NCI-H1694 treated with DMSO at 0.1 percent for 48 hours (cell line): ENCODE measurements at regions not wholly inside any gene's neighbourhood (a gene's known extent, or its start where the extent isn't known, plus 50 kb on each side); places are given as distances from the start of the nearest gene placed in this dataset.
A peak's percentile ranks its signal among the peaks of the same experiment; 100 is the strongest.

Experiments
- DNase-seq: peaks from one replicate; lab custom pipeline; 2025; lab: John Stamatoyannopoulos, UW

DNA sequence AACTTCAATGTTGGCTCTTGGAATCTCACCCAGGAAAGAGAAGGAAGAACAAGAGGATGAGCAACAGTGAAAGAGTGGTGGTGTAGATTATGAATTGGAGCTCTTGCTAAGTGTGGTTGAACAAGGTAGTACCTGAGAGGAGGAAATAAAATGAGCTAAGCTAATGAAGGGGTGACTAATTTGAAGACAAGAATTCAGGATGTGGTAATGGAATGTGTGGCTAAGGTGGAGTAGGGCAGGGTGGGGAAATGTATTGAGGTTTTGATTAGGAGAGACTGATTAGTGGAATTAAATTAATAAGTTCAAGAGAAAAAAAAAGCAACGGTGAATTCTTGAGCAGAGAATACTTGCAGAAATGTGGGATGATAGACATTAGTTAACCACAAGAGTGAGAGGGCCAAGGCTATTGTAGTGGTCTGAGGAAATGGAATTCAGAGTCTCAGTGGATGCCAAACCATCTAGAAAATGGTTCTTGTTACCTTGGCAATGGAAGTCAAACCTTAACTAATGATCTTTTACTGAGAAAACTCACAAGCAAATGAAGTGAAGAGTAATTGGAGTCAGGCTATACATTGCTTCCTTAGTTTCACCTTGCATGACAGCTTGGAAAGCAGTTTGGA is 648.3 kb upstream of the ZNF608 start:
- DNase-seq, result no peak

GRCh38 chr5:125396462-125396861 is 650.0 kb upstream of the ZNF608 start:
- no peak for DNase-seq

DNA sequence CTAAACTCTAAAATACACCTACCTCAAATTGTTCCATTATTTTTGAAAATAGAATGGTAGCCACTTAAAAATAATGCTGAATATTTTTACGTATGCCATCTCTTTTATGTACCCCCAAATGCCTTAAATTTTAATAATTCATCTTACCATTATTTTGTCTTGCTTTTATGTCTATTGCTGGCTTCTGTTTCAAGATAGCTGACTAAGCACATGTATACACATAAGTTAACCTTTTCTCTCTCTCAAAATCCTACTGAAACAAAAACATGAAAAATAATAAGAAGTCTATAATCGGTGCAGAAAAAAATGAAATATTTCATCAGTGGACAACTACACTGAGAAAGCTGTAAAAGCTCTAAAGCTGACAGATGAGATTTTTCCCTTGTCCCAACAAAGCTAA is 652.0 kb upstream of the ZNF608 start:
- no peak for DNase-seq

GRCh38 chr5:125399885-125400284 is 653.4 kb upstream of the ZNF608 start:
- DNase-seq, result no peak

GRCh38 chr5:125401724-125402622 is 655.5 kb upstream of the ZNF608 start:
- DNase-seq, result no peak

GRCh38 chr5:125402787-125403186 is 656.3 kb upstream of the ZNF608 start:
- no peak for DNase-seq

DNA sequence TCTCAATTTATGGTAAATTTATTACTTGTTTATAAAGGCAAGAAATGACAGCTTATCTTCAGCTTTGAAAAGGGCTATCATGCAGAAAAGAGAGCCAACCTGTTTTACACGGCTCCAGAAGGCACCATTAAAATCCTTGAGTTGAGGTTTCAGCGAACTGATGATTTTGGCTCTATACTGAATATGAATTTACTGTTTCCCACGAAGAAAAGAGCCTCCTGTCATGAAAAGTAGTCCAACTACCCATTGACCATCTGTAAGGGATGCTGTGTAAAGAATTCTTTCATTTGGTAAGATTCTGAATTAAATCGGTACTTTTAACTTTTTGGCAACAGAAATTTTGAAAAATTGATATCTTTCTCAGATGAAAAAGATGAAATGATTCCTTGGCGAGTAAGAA is 657.6 kb upstream of the ZNF608 start:
- no peak for DNase-seq

DNA sequence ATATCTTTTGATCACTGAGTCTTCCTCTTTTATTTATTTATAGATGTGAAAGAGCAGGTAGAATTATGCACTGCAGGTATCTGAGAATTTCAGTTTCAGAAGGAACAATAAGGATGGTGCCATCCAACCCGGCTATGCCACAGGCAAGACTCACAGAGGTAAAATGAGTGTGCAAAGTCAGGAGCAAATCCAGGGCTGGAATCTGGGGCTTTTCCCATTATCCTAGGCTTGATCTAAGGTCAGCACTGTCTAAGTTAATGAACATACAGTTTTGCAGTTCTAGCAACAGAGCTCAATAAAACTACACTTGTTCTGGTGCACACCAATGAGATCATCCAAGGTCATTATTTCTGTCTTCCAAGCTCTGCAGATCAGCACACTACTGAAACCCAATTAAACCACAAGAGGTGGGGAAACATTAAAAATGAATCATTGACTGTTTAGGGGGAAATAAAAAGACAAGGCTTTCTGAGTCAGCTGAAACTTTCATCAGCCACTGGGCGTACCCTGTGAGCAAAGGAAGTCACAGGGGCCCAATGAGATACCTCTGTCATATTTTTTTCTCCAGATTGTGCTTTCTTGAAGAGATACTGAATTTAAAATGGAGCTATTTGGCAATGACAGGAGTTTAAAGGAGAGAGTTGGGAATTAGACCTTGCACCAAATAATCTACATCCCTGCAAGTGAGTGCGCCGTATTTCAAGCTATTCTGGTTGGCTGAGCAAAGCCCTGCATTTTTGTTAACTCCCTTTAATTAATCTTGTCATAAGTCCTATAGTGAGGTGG is 662.2 kb upstream of the ZNF608 start:
- no peak for DNase-seq

GRCh38 chr5:125409234-125409860 is 662.9 kb upstream of the ZNF608 start:
- DNase-seq, result no peak

GRCh38 chr5:125409861-125410536 is 663.6 kb upstream of the ZNF608 start:
- no peak for DNase-seq

- DNase-seq, result peak; percentile 85
These were observed 664.2 kb upstream of the ZNF608 start for GRCh38 chr5:125410537-125411070.

DNA sequence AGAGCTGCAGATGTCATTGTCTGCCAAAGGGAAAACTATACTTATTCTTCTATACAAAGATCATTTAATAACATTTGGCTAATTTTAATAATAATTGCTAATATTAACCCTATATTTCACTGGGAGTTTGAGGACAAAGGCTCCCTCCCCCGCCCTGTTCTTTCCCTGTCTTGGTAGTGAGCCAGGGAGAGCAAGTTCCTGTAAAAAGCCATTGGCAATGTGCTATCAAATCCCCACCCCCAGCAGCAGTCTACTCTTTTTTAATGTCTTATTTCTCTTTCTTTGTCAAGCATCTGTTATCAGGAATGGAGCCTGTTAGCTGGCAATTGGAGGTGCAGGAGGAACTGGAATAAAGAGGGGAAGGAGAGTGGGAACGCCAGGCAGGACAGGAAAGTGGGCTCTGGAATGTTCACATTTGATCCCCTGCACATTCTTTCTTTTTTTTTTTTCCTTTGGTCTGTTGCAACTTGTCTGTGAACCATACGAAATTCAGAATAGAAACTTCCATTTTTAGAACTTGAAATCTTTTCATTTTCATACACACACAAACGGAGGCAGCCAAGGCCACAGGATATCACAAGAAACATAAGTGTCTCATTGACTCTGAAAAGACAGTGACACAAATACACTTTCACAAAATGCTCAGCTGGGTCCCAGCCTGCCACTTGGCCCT is 664.8 kb upstream of the ZNF608 start:
- DNase-seq, result peak; percentile 85

GRCh38 chr5:125411744-125412560 is 665.5 kb upstream of the ZNF608 start:
- DNase-seq, result peak; percentile 67

DNA sequence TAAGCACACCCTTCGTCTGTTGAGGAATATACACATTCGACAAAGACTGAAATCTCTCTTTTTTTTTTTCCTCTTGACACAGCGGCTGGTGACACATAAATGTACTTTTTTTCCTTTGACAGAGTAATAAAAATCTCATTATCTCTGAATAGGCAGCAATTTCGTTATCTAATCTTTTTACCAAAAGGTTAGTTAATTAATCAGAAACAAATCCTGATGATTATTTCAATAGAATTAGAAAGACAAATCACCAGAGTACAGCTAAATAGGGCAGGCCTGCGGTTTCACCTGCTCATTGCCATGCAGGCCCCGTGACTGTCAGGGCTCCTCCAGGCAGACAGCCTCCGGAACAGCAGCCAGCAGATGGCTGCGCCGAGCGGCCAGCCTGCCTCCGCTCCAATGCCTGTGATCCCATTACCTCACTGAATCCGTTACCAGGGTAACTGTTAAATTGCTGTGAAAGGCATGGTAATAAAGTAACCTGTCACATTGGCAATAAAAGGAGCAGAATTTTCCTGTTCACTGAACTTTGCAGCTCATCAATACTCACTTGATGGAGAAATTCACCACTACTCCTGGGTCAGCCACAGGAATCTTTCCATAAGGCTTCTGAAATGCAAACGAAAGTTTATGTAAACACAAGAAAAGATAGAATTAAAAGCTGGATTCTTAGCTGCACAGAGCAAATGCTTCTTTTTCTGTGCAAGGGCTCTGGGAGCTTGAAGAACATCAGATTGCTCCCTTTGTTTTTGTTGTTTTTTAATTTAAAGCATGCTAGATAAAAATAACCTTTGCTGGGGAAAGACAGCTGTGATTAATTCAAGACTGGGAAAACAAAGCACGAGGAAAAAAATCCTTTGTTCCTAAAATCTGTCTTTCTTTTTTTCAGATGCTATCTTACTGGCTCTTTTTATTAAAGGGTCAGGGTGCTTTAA is 666.4 kb upstream of the ZNF608 start:
- DNase-seq, result peak; percentile 97

- DNase-seq, result peak; percentile 70
These were observed 667.2 kb upstream of the ZNF608 start for GRCh38 chr5:125413496-125414274.

GRCh38 chr5:125415126-125415525 is 668.7 kb upstream of the ZNF608 start:
- DNase-seq, result no peak

- no peak for DNase-seq
These were observed 669.6 kb upstream of the ZNF608 start for GRCh38 chr5:125416055-125416454.

GRCh38 chr5:125421006-125421405 is 674.6 kb upstream of the ZNF608 start:
- DNase-seq, result no peak
